Stimulated activated CD8-positive, alpha-beta memory T cell treated with anti-CD3 and anti-CD28 coated beads, Interleukin-4, amount 100 ng/mL, for 1 hour (primary cell): ENCODE measurements at regions not wholly inside any gene's neighbourhood (a gene's known extent, or its start where the extent isn't known, plus 50 kb on each side); places are given as distances from the start of the nearest gene placed in this dataset.

Experiments used
- DNase-seq, 2 donors: peaks; one replicate each; pipeline ENCODE4 v3.0.0-alpha.2; 2020; ENCODE audit warnings: low read depth in 2 of 2, low spot score in 1 of 2

DNA sequence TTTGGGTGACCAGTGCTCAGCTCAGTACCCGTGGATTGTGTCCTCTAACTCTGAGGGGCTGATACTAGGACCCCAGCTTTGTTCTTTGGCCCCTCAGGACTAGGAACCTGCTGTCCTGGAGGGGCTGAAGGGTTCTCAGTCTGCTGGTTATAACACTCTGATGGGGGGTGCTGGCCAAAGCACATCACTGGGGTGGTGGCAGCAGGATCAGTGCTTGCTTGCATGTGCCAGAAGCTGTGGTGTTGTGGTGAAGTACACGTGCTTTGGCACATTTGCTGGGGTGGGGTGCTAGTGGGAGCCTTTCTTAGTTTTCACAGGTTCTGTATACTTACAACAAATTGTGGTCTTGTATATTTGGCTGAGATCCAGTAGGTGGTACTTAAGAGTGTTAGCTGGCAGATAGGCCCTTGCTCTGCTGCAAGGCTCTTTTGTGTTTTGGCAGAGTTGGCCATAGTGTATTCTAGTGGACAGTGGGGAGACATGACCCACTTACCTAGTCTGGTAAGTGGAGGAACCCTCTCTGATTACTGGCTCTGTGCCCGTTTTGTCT is 344.3 kb downstream of the EDEM1 start:
- DNase-seq: no peak

DNA sequence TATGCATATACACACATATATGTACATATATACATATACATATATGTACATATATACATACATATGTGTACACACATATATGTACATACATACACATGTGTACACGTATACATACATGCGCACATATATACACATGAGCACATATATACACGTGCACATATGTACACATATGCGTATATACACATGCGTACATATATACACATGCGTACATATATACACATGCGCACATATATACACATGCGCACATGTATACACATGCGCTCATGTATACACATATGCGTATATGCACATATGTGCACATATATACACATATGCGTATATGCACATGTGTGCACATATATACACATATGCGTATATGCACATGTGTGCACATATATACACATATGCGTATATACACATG is 353.0 kb downstream of the EDEM1 start:
- DNase-seq: no peak

DNA sequence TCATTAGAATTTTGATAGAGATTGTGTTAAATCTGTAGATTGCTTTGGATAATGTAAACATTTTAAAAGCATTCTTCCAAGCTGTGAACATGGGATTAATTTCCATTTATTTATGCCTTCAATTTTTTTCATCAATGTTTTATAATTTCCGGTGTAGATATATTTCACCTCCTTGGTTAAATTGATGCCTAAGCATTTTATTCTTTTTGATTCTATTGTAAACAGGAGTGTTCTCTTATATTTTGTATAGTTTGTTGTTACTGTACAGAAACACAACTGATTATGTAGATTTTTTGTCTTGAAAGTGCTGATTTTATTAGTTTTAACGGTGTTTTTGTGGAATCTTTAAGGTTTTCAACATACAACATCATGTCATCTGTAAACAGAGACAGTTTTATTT is 355.0 kb downstream of the EDEM1 start:
- no peak for DNase-seq

DNA sequence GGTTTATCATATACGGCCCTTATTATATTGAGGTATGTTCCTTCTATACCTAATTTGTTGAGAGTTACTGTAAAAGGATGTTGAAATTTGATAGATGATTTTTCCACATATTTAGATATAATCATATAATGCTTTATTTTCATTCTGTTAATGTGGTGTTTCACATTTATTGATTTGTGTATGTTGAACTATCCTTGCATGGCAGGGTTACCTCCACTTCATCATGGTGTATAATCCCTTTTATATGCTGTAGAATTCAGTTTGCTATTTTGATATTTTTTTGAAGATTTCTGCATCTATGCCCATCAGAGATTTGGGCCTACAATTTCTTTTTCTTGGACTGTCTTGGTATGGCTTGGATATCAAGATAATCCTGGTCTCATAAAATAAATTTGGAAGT is 355.5 kb downstream of the EDEM1 start:
- no peak for DNase-seq

DNA sequence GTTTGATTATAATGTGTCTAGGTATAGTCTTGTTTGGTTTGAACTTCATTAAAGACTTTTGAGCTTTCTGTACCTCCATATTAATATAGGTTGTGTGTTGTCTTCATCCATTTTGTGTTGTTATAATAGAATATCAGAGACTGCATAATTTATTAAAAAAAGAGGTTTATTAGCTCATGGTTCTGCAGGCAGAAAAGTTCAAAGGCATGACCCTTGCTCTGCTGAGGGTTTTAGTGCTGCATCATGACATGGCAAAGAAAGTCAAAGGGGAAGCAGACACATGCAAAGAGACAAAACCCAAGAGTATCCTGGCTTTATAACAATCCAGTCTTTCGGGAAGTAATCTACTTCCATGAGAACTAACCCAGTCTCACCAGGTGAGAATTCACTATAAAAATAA is 358.2 kb downstream of the EDEM1 start:
- DNase-seq: no peak

DNA sequence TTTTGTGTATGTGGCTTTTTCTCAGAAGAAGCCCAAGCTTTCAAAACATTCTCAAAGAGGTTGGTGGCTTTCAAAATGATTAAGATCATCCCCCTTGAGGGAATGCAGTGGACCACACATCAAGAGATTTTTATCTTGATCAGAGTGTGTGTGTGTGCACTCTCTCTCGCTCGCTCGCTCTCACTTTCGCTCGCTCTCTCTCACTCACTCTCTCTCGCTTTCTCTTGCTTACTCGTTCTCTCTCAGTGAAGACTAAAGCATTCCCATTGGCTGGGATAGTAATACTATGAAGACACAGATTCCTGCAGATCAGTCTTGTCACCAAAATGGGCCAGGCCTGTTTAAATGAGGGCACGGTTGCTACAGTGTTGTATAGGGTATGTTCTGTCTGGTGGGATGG is 365.7 kb downstream of the EDEM1 start:
- DNase-seq: no peak

DNA sequence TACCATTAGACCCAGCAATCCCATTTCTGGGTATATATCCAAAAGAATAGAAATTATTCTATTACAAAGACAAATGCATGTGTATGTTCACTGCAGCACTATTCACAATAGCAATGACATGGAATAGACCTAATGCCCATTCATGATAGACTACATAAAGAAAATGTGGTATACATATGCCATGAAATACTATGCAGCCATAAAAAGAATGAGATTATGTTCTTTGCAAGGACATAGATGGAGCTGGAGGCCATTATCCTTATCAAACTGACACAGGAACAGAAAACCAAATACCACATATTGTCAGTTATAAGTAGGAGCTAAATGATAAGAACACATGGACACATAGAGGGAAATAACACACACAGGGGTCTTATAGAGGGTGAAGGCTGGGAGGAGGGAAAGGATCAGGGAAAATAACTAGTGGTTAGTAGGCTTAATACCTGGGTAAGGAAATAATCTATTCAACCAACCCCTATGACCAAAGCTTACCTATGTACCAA is 366.8 kb downstream of the EDEM1 start:
- no peak for DNase-seq

DNA sequence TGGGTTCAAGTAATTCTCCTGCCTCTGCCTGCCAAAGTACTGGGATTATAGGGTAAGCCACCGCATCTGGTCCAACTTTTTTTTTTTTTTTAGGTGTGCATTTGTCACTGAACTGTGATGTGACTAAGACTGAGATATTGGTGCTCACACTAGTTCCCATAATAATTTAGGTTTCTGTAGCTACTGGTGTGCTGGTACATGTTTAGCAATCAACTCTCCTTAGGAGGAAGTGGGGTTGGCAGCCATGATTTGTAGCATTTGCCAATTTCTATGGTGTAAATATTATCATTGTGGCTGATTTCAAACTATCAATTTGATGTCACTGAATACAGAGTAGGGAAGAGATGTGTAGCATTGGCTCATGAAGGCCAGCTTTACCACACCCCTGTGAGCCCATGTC is 372.7 kb downstream of the EDEM1 start:
- DNase-seq: no peak

DNA sequence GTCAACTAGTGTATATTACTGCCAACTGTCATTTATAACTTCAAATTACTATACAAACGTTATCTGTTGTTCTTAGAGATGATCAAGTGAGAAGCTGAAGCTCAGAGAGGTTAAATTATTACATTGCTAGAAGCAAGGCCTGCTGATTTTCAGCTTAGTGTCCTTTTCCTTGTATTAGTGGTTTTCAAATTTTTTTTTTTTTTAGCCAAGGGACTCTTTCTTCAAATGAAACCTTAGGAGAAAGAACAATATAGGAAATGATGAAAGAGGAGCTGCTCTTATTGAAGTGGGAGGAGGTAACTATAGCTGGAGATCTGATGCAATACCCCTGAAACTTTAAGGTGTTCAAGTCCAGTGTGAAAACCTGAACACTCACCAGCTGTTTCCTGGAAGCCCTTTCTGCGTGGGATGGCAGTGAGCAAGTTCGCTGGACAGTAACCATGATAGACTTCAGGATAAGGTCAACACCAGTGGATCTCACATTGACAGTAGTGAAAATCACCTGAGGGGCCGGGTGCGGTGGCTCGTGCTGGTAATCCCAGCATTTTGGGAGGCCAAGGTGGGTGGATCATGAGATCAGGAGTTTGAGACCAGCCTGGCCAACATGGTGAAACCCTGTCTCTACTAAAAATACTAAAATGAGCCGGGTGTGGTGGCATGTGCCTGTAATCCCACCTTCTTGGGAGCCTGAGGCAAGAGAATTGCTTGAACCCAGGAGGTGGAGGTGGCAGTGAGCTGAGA is 376.2 kb downstream of the EDEM1 start:
- no peak for DNase-seq

DNA sequence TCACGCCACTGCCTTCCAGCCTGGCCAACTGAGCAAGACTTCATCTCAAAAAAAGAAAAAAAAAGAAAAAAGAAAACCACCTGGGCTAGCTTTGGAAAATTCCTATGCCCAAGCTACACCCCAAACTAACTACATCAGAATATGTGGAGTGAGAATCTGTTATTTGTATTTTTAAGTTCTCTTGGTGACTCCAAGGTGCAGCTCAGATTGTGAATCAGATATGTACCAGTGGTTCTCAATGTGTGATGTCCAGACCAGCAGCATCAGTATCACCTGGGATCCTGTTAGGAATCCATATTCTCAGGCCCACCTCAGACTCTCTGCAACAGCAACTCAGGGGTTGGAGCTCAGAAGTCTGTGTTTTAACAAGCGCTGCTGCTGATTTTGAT is 376.8 kb downstream of the EDEM1 start:
- no peak for DNase-seq

DNA sequence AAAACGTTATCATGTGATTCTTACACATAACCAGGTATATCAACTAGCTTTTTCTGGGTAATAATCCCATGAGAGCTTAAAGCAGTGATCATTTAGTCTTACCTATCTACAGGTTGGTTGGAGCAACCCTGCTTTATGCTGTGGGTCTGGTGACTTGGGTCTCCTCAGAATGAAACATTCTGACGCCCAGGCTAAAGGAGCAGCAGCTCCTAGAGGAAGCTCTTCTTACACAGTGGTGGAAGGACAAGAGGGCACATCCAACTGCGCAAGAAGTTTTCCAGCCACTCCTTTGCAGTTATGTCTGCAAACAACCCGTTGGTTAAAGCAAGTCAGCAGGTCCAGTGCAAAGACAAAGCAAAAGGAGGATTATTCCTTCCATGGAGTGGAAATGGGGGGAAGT is 377.5 kb downstream of the EDEM1 start:
- DNase-seq: no peak

DNA sequence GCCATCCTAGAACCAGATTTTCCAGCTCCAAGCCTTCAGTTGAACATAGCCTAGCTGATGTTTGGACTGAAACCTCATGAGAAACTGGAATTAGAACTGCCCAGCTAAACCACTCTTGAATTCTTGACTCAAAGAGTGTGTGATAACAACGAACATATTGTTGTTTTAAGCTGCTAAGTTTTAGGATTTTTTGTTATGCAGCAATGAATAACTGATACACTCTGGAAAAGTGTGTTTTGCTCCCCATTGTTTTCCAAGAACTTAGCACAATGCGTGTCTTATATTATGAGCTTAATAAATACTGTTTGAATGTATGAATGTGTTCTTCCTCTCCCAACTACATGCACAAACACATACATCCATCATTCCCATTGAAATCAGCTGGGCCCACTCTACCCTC is 379.6 kb downstream of the EDEM1 start:
- DNase-seq: no peak

DNA sequence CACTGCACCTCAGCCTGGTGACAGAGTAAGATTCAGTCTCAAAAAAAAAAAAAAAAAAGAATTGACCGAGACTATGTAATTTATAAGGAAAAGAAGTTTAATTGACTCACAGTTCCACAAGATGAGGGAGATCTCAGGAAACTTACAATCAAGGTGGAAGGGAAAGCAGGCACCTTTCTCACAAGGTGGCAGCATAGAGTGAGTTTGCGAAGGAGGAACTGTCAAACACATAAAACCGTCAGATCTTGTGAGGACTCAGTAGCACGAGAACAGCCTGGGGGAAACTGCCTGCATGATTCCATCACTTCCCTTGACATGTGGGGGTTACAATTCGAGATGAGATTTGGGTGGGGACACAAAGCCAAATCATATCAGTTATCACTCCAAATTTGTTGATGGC is 380.9 kb downstream of the EDEM1 start:
- no peak for DNase-seq

DNA sequence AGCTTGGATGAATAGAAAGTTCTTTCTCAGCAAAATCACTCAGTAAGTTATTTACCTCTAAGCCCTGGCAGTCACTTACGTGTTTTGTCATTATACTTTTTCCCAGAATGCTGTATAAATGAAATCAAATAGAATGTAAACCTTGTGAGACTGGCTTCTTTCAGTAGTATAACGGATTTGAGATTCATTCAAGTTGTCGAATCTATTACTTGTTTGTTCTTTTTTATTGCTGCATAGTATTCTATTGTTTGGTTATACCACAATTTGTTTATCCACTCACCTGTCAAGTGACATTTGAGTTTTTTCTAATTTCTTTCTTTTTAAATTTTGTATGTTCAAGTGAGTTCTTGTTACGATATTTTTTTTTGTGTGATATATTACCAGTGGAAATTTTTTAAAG is 381.6 kb downstream of the EDEM1 start:
- DNase-seq: no peak

DNA sequence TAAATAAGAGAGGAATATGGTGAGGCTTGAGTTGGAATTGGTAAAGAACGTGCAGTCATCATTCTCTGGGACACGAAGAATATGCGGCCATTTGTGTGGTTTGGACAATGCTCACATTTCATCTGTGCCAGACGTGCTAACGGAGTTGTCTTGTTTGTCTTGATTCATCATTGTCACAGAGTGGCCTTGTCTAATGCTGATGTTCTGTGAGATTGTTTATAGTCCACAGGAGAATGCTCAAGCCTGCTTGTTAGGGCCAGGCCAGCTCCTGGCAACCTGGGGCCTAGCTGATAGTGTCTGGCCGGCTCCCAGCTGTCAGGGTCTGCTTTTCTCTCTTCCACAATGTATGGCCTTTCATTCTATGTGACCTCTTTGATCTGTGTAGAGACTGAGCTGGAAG is 384.7 kb downstream of the EDEM1 start:
- DNase-seq: no peak

DNA sequence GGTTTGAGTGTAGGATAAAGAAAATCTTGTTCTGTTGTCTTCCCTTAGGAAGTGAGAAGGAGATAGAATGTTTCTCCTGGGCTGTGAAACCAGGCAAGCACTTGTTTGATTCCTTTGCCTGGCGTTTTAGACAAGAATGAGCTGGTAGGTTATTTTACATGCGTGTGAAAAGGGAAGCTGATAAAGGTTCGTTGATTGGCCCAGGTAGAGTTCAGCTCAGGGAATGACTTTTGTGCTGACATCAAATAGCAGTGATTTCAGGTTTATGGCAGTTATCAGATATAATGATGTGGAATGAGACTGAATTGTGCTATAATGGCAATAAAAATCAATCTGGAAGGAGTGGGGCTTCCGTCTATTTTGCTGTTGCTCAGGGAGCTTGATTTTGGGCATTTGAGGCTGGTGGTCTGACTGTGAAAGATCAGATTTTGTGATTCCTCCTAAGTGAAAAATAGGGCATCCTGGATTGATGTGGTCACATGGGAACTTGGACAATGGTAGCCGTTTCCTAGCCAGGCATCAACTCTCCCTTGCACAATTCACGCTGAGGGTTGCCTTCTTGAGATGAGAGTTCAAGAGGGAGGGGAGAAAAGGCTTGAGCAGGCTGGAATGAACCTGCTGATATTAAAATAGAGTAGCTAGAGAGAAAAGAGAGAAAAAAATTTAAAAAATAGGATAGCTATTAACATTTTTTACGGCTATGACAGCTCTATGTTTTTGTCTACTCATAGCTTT is 388.9 kb downstream of the EDEM1 start:
- no peak for DNase-seq

DNA sequence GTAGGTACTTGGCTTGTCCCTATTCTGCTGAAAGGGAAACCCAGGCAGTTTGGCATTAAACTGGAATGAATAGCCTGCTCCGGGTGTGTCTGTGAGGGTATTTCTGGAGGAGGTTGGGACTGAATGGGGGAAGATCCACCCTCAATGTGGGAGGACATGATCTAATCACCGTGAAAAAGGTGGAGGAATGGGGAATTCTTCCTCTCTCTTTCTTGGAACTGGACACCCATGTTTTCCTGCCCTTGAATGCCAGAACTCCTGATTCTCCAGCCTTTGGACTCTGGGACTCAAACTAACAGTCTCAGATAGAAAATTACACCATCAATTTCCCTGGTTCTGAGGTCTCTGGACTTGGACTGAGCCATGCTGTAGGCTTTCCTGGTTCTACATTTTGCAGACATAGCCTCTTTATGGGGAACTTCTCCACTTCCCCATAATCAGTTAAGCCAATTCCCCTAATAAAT is 391.7 kb downstream of the EDEM1 start:
- no peak for DNase-seq

DNA sequence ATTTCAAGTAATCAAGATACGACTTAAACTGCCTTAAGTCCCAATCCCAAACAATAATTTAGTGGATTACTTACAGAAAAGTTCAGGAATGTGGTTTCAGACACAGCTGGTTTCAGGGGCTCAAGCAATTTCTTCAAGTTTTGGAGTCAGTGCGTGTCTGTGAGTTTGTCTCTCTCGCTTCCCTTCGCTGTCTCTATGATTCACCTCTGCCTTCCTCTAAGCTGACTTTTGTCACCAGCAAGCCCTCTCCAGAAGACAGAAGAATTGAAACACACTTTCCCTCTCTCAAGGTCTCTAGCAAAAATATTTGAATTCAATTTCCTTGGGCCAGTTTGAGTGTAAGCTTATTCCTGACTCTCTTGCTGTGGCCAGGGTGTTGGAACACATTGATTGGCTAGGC is 392.4 kb downstream of the EDEM1 start:
- no peak for DNase-seq

DNA sequence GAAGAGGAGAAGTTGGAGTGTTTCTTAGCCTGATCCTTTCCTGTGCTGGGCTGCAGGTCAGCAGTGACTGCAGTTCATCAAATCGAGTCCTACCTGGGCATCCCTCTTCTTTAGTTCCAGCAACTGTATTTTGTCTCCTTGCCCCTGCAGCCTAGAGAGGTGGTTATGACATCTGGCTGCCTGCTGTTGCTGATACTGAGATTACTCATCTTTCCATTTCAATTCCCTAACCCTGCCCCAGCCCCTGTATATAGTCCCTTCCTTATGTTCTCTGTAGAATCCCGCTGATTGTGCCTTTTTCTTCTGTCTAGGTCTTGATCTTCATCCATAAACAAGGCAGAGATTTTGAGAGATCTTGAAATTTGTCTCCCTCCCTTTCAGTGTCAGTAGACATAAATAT is 393.3 kb downstream of the EDEM1 start:
- DNase-seq: no peak

DNA sequence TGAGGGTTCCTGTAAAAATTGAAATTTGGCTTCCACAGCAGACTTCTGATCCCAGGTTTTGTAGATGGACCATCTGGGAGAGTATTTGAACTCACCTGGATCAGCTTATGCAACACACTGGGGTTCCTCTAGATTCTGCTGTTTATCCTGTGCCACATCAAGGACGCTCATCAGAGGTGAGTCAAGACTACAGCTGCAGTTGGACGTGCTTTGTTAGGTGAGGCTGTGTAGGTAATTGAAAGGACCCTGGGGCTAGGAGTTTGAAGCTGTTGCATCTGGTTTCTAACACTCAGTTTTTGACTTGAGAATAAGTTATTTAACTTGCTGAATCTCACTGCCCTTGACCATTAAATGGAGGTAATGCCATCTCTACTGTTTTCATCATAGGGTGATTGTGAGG is 394.2 kb downstream of the EDEM1 start:
- DNase-seq: no peak

DNA sequence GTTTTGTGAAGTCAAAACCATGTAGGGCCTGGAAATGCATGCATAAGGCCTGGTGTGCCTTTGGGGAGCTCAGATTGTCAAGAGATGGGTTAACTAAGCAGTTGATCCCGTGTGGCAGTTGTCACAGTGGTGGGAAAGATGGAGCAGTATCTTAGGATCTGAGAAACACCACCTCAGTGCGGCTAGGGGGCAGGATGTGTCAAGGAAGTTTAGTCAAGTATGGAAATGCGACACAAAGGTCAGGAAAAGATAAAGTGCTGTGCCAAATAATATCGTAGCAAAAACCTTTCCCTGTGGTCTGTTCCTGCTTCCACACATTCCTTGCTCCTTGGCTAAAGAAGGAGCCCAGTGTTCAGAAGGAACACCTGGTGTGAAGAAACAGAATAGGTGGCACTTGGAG is 396.4 kb downstream of the EDEM1 start:
- no peak for DNase-seq

DNA sequence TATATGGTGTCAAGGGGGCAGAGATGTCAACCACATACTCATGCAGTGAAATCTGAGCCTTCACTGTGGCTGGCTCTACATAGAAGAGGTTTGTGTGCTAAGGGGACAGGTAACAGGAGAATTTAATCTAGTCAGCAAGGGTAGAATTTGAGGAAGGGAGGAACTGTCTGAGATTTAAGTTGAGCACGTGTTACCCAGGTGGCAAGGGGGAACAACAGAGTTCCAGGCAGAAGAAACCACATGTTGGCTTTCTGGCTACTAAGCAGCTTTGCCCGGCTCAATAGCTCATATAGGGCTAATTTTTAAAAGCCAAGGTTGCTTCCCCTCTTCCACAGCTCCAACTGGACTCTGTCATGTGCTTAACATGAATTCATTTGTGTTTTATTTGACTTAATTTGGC is 397.6 kb downstream of the EDEM1 start:
- no peak for DNase-seq
